SHP77 treated with DMSO at 0.1 percent for 48 hours (cell line): ENCODE measurements at regions not wholly inside any gene's neighbourhood (a gene's known extent, or its start where the extent isn't known, plus 50 kb on each side); places are given as distances from the start of the nearest gene placed in this dataset.
"Not testable (repeated sequence)": the region's sequence is repeated elsewhere in the genome, so short reads cannot be mapped to it uniquely, and the experiment has no call there.

Experiments used
- DNase-seq: peaks from one replicate; lab custom pipeline; 2025; lab: John Stamatoyannopoulos, UW

- DNase-seq, result not testable (repeated sequence)
Observed at GRCh38 chr2:181737302-181737701, 57.0 kb upstream of the NEUROD1 start.

GRCh38 chr2:181738074-181738473, 57.8 kb upstream of the NEUROD1 start:
- DNase-seq, result no peak

DNA sequence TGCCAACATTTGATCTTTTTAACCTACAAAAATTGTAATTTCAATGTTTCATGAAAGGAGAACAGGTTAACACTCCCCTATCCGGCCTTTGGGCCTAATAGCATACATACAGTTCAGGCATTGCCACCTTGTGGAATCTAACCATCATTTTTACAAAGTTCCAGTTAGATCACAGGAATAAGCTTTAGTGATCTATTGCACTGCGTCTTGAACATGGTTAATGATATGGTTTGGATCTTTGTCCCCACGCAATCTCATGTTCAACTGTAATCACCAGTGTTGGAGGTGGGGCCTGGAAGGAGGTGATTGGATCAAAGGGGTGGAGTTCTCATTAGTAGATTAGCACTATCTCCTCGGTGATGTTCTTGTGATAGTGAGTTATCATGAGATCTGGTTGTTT, 58.2 kb upstream of the NEUROD1 start:
- DNase-seq, result no peak

DNA sequence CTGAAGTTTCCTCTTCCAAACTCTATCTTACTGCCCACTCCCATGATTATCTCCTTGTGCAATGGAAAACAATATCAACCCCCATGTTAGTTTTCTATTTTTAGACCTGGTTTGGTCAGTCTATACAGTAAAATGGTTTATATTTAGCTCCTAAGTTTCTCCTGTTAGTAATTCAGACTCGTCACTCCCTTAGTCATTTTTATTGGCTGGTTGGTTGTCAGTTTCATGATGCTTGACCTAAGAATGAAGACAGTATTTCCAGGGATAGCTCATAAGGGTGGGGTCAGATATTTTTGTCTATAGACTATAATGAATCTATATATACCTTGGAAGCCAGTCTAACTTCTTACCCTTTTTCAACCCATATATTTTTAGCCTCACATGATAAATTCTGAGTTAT, 61.4 kb upstream of the NEUROD1 start:
- DNase-seq, result no peak

GRCh38 chr2:181742361-181742760, 62.0 kb upstream of the NEUROD1 start:
- no peak for DNase-seq

GRCh38 chr2:181742922-181743722, 62.8 kb upstream of the NEUROD1 start:
- peak; percentile 11 for DNase-seq

- no peak for DNase-seq
Observed at GRCh38 chr2:181743723-181744031, 63.4 kb upstream of the NEUROD1 start.

DNA sequence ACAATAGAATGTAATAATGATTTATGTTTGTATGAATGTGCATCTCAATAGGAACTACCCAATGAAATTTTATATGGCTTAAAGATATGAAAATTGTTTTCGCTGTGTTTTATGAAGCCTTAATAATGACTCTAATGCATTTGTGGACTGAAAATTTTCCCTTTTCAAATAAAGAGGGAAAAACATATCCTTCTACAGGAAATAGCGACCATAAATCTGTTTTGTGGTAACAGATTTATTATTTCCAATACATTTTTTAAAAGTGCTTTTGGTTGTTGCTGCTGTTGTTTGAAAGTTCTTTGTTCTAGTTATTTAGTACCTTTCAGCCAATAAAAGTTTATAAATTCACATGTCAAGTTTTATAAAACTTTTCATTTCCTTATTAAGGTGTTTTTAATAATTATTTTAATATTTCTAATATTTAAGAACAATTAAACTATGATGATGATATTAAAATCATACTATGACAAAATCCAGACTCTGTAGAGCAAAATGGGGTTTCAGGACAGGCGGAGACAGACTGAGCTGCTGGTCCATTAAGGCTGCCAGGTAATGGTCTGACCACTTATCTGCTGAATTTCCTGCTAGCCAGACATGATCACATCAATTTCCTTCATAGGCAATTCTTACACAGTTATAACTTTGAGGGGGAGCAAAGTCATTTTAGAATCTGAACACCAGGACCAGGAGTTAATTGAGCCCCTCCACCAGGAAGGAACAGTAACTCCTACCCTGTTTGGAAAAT, 65.7 kb upstream of the NEUROD1 start:
- DNase-seq, result no peak

DNA sequence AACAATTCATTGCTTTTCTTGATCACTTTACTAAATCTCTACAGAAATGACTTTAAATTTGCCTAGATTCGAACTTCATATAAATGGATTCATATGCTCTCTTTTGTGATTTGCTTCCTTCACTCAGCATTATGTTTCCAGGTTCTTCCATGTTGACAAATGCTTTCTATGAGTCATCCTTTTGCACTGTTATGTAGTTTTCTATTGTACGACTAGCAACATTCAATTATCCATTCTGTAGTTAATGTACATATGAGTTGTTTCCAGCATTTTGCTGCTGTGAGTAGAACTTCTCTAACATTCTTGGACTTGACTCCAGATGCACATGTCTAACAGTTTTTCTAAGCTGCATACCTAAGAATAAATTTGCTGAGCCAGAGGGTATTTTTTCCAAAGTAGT, 66.5 kb upstream of the NEUROD1 start:
- no peak for DNase-seq

DNA sequence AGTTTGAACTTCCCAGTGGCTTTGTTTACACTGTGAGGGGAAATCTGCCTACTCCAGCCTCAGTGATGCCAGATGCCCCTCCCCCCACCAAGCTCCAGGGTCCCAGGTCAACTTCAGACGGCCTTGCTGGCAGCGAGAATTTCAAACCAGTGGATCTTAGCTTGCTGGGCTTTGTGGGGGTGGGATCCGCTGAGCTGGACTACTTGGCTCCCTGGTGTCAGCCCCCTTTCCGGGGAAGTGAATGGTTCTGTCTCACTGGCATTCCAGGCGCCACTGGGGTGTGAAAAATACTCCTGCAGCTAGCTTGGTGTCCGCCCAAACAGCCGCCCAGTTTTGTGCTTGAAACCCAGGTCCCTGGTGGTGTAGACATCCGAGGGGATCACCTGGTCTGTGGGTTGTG, 70.0 kb upstream of the NEUROD1 start:
- no peak for DNase-seq

DNA sequence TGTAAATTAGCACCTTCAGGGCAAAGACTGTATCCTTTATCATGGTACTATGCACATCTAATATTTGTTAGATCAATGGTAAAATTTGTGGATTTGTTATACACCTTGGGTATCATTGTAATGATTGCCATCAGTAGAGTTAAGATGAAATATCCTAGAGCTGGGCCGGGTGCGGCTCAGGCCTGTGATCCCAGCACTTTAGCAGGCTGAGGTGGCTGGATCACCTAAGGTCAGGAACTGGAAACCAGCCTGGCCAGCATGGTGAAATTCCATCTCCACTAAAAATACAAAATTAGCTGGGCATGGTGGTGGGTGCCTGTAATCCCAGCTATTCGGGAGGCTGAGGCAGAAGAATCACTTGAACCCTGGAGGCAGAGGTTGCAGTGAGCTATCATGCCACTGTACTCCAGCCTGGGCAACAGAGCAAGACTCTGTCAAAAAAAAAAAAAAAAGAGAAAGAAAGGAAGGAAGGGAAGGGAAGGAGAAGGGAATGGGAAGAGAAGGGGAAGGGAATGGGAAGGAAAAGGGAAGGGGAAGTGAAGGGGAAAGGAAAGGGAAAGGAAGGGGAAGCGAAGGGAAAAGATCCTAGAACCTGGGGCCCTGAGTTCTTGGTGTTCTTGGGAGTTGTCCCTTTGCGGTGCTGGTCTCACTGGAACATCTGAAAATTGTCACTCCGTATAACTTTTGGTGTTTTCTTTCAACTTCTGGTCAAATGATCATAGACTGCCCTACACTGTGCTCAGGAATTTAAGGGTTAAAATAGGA, 71.1 kb upstream of the NEUROD1 start:
- no peak for DNase-seq

DNA sequence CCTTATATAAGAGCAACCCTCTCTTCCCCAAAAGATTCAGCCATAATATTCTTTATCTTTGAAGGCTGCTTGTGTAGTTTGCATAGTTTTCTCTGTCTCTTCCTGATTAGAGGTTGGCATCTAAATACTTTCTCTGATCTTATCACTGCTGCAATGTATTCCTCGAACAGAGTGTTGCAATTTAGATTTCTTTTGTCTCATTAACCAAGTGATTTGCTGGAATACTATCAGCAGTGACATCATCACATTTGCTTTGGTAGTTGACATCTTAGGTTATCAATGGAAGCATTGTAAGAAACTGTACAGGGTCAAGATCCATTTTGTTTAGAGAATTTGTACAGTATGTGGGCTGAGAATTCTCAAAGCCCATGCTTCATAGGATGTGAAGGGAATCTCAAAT, 72.0 kb upstream of the NEUROD1 start:
- no peak for DNase-seq

GRCh38 chr2:181753686-181754085, 73.4 kb upstream of the NEUROD1 start:
- no peak for DNase-seq

- no peak for DNase-seq
Observed at GRCh38 chr2:181754105-181754504, 73.8 kb upstream of the NEUROD1 start.

- no peak for DNase-seq
Observed at GRCh38 chr2:181755181-181755580, 74.9 kb upstream of the NEUROD1 start.

DNA sequence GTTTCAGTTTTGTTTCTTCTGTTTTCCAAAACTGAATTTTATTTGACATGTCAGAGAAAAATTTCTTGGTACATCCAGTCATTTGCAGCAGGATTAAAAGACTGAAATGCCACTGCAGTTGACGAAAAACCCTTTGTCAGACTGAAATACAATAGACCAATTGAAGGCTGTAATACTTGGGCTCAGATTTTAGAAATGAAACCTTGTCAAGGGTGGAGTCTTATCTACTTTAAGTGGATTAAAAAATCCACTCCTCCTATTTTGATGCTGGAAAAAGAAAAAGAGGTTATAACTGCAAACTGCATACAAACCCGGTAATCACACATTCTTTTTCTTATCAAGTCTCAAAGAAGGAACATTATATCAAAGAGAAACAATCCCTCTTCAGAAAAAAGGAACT, 80.2 kb upstream of the NEUROD1 start:
- no peak for DNase-seq

DNA sequence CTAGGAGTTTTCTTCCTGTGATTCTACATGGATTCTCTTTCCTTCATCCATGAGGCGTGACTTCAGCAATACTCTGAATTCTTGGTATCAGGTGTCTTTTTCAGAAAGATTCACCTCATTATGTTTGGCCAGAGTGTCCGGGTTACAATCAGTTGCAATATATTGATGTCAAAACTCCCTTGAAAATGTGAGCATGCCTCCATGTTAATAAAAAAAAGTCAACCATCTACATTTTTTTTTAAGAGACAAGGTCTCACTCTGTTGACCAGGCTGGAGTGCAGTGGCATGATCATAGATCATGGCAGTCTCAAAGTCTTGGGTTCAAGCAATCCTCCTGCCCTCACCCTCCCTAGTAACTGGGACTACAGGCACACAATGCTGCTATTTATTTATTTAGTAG, 80.9 kb upstream of the NEUROD1 start:
- no peak for DNase-seq

- no peak for DNase-seq
Observed at GRCh38 chr2:181762000-181762399, 81.7 kb upstream of the NEUROD1 start.

DNA sequence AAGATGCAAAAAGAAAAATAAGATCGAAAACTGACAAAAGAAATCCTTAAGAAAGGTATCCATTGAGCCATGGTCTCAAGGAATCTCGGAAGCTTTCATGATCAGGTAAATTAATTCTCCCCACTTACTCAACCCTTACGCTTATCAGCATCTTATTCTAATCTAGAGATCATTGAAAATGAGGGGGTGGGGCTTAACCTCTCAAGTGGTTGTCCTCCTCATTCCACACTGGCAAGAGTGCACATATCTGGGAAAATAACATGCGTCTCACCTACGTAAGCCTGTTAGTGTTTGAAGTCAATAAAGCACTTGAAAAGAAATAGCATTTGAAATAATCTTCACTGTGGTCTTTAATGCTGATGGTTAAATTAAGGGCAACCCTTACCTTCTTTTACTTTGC, 82.5 kb upstream of the NEUROD1 start:
- DNase-seq, result no peak

DNA sequence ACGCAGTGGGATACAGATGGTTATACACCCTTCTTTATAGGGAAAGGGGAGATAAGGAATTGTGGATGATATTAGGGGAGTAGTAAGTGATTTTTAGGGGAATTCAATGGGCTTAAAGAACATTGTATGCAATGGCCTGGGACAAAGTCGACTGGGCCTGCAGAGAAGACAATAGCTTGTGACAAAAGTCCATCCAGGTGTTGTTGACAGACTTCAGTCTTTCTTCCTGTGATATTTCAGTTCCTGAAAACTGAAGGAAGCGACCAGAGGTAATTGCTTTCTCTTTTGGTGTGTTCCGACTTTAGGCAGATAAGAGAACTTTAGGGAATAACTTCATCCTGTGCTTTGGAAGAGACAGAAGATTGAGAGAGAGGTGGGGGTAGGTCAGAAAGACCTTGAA, 83.1 kb upstream of the NEUROD1 start:
- DNase-seq, result no peak

DNA sequence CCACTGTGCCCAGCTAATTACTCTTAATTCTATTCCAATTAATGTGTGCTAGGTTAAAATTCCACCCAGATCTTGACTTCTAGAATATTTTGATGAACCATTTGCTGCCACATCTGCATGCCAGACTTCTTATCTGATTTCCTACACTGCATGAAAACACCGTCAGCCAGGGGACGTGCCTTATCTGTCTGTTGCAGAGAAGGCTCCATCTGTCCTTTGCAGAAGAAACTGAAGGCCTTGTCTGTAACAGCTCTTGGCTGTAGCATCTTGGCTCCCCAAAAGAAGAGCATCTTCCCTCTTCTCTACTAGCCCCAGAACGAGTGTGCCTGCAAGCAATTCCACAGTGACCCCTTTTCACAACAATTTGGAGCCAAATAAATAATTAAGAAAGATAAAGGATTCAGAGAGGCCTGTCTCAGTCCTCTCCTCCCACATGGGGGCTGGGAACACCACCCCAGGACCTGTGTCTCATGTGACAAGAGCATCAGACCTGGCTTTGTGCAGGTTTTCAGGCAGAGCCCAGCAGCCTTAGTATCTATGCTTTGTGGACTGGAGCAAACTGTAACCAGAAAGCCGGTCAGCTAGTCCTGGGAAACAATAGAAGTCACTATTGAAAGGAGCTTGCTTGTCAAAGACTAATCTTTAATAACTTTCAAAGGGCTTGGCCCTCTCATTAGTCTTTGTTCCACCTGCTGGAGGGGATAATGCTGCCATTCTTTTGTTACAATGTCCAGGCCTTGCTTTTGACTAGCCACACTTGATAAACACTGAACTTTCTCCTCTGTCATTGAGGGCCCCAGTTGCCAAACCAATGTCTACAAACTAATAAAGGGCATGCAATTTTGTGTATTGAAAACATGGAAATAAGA, 84.0 kb upstream of the NEUROD1 start:
- DNase-seq, result no peak

- DNase-seq, result no peak
Observed at GRCh38 chr2:181766129-181766528, 85.8 kb upstream of the NEUROD1 start.
